NCI-H1417 (cell line): ENCODE measurements at regions not wholly inside any gene's neighbourhood (a gene's known extent, or its start where the extent isn't known, plus 50 kb on each side); places are given as distances from the start of the nearest gene placed in this dataset.
"Not testable (repeated sequence)": the region's sequence is repeated elsewhere in the genome, so short reads cannot be mapped to it uniquely, and the experiment has no call there.

Experiments
- DNase-seq, 3 experiments: peaks; one replicate each; lab custom pipeline; 2025; lab: John Stamatoyannopoulos, UW

DNA sequence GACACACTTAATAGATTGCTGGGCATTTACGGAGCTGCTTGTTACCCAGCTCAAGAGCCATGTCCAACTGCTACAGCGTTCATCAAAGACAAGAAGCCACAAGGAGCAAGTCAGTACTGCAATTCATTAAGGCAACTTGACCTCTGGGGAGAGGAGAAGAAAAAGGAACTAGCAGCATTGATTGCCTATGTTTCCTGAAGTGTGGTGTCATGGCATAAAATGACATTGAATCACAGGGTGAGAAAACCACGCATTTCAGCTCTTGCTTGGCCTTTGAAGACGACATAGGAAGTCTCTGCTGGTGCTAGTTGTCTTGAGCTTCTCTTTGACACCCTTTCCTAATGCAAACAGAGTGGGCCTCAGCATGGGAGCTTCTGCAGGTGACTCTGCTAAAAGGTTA, 139.1 kb downstream of the CDH26 start:
- DNase-seq = no peak

DNA sequence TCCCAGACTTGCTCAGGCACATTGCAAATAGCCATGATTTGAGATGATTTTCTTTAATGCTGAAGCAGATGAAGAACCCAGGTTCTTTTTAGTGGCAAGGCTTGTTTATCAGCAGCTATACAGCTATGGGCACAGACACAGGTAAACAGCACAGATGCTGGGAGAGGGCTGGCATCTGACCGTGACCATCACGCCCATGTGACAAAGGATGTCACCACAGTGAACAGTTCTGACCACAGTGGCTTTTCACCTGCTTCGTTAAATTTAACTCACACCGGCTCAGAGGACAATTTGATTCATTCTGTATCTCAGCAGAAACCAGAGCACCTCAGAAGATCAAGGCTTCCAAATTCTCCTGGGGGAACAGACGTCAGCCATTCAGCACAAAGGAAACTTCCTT, 142.6 kb downstream of the CDH26 start:
- peak in 1 of 3 experiments; percentile 81 for DNase-seq

DNA sequence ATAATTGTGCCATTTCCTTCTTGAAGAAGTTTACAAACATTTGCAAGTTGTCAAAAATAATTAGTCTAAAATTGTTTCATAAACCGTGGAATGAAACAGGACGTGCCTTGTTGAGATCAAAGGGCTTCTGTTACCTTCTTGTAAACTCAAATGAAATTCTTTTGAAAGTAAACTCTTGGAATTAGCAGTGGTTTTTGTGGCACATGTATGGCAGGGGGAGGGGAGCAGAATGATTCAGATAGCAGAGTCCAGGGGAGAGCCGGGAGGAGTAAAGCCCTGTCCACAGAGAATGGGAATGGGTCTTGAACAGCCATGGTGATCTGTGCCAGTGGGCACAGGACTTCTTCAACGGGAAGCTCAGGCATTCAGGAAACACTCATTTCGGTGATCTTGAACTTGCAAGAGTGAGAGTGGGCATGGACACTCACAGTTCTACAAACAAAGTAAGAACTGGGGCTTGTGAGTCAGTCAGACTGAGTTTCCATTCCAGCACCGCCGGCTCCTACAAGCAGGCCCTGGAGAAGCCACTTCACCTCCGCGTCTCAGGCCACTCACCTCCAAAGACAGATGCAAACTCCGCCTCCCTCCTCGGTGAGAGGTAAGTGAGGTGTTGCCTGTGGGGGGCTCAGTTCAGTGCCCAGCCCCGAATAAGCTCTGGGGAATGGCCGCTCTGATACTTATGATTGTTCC, 143.1 kb downstream of the CDH26 start:
- DNase-seq = peak in 1 of 3 experiments; percentile 50

DNA sequence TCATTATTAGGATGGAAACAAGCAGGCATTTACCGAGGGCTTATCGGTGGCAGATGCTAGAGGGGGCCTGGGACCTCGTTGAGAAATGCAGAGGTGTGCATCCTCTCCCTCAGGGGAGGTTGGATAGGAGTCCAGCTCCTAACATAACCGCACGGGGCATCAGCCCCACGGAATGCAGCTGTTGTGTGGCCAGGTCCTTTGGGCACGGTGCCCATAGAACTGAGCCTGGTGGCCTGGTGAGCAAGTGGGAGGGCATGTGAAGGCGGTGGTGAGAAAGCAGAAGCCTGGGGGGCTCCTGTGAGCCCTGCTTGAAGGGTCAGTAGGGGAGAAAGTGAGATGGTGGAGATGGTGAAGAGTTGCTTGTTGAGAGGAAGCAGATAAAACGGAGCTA, 143.7 kb downstream of the CDH26 start:
- DNase-seq = peak in 1 of 3 experiments; percentile 46

DNA sequence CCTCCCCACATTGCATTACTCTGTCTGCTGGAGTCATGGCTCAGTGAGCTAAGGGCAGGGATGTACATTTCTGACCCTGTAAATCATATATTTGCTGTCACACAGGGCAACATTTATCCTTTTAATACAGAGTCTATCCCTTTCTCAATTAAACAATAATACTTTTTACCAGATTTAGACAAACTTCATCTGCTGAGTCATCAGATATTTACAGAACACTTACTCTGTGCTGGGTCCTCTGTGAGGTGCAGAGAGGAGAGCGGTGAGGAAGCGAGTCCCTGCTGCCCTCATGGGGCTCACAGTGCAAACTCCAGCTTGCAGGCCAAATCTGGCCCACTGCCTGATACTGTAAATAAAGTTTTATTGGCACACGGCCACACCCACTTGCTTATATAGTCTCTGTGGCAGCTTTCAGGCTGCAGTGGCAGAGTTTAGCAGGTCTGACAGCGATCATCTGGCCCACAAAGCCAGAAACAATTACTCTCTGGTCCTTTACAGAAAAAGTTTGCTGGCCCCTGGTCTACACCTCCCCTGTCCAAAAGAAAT, 144.5 kb downstream of the CDH26 start:
- DNase-seq = peak in 1 of 3 experiments; percentile 52

DNA sequence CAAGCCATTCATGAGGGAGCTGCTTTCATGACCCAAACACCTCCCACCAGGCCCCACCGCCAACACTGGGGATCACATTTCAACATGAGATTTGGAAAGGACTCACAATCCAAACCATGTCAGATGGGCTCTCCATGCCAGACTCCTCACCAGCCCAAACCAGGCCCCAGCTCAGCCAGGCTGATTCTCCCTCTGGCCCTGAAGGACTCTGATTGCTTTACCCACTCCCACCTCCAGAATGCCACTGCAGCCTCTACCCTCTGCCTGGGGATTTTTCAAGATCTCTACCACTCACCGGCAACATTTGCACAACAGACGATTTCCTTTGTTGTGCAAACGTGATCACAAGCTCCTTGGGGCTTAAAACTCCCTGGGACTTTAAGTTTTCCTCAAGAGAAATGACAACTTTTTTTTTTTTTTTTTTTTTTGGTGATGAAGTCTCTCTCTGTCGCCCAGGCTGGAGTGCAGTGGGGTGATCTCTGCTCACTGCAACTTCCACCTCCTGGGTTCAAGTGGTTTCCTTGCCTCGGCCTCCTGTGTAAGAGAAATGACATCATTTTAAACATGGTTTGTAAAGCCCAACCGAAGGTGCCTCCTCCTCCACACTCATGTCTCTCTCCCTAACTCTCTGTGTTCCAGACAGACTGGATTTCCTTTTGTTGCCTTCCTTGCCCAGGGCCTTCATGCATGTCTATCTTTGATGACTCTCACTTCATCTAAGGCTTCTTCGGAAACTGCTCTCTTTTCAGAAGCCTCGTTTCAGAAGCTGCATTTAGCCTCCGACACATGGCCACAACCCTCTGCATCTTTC, 147.0 kb downstream of the CDH26 start:
- no peak for DNase-seq

DNA sequence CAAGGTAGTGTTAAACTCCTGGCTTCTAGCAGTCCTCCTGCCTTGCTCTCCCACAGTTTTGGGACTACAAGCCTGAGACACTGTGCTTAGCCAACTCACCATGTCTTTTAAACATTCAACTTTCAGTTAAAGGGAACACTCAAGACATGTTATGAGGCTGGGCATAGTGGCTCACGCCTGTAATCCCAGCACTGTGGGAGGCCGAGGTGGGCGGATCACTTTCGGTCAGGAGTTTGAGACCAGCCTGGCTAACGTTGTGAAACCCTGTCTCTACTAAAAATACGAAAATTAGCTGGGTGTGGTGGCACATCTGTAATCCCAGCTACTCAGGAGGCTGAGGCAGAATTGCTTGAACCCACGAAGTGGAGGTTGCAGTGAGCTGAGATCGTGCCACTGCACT, 148.0 kb downstream of the CDH26 start:
- not testable (repeated sequence) for DNase-seq

DNA sequence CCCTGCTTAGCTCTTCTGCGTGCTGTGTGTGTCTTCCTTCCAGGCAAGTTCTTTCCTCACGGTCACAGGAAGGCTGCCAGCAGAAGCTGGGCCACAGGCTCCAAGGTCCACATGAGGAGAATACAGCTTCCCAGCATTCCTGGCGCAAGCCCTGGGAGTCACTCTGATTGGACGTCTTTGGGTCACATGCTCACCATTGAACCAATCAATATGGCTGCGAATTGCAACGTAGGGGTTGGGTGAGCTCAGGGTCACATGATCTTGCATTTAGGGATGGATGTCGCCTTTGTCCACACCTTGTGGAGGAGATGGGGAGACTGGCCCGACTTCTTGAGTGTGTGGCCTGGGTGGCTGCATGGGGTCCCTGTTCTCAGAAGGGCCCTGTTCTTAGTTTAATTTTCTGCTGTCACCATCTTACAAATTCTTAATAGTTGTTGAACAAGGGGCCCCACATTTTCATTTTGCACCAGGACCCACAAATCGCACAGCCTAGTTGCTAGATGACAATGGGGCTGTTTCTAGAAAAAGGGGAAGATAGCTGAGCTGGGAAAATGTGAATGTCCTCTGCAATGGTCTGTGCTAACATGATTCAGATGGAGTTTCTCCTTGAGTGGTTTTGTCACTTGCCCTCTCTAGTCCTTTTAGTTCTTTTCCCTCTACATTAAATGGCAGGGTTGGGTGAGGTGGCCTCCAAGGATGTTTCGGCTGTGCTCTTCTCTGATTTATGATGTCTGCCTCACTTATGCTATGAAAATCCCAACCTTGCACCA, 149.6 kb downstream of the CDH26 start:
- no peak for DNase-seq

DNA sequence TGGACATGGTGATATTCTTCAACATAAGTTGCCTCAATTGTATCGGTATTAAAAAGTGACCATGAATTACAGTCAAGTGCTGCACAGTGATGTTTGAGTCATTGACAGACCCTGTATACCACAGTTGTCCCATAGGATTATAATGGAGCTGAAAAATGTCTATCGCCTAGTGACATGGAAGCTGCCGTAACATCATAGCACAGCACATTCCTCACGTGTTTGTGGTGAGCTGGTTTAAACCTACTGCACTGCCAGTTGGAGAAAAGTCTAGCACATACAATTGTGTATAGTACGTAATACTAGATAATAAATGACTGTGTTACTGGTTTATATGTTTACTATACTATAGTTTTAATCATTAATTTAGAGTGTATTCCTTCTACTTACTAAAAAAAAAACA, 150.2 kb downstream of the CDH26 start:
- DNase-seq = no peak

DNA sequence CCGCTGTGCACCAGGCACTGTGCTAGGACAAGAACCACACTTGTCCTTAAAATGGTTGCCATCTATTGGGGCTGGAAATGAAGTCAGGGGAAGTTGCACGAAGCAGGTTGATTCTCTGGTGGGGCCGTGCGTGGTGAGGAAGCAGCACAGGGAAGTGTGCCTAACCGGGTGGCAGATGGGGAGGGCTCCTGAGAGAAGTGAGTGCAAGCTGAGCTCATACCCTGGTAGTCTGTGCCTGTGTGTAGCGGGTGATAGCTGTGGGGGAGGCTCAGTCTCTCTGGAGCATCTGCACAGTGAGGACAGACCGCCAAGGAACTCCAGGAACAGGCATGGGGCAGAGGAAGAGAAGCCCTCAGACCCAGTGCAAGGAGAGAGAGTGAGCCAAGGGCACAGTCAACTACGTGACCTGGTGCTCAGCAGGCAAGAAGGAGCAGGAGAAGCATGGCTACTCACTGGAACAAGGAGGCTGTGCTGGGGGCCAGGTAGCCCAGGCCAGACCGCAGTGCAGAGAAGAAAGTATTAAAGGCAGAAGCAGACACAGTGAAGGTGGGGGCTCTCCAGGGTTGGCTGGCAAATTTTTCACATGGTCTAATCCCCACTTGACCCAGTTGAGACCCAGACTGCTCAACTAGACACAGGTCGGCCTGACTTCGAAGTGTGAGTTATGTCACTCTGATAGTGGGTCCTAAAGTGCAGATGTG, 155.0 kb downstream of the CDH26 start:
- DNase-seq = no peak

DNA sequence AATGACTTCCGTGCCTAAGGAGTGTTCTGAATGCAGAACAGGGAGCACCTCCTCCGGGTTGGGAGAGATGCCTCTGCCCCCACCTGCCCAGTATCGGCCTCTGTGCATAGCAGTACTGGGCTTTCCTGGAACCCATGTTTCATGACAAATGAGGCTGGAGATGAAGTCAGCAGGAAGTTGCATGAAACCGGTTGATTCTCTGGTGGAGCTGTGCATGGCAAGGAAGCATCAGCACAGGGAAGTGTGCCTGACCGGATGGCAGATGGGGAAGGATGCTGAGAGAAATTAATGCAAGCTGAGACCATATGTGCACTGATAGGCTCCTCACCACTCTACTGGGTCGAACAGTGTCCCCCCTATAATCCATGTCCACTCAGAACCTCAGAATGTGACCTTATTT, 155.5 kb downstream of the CDH26 start:
- DNase-seq = no peak

DNA sequence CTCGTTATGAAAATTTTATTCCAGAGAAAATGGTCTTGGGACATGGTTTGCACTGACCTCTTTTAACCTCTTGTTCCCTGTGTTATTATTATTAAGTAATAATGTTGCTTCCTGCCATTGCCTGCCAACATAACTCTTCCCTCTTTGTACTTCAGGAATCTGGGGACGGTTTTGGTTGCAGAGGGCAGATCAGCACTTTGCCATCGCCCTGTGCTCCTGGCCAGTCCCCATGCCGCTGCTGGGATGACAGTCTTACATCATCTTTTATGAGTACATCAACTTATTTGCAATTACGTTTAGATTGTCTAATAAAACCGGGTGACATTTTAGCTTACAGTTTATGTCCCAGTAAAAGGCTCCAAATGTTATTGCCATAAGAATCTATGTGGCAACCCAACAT, 157.2 kb downstream of the CDH26 start:
- no peak for DNase-seq

DNA sequence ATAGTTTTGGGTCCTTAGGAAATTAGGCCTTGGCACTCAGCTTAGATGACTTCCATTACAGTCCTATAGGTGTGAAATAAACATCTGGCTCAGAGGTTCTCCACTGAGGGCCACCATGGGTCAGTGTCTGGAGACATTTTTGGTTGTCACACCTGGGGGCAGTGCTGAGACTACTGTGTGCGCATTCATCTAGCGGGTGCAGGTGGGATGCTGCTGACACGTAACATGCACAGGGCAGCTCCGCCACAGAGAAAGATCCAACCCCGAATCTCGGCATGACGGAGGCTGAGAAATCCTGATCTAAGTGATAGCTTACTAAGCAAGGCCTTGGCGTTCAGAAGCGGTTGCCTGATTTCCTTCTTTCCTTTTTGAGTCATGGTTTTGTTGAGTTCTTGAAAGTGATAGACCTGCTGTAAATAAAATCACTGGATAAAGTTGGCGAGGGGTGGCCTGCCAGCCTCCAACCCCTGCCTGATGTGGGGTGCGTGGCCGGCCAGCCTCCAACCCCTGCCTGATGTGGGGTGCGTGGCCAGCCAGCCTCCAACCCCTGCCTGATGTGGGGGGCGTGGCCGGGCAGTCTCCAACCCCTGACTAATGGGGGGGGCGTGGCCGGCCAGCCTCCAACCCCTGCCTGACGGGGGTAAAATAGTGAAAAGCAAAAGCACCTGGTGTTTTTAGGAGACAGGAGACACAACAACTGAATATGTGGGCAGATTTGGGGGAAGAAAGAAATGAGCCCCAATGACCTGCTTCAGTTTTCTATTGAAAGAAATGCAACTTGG, 158.1 kb downstream of the CDH26 start:
- DNase-seq = peak in 1 of 3 experiments; percentile 62

DNA sequence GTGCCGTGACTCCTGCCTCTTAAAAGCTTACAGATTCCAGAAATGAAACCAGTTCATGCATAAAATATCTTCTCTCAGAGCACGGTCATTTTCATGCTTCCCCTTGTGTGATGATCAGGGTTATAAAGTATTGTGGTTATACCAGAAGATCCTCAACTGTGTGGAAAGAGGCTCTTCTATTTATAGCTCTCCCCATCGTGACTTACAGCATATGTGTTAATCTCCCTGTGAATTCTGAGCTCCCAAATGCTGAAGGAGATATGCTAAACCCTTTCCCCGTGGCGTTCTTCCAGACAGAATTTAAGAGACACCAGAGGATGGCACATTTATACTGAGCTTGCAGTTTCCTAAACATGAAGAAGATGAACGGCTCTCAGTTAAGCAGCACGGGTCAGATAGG, 158.8 kb downstream of the CDH26 start:
- peak in 1 of 3 experiments; percentile 89 for DNase-seq

DNA sequence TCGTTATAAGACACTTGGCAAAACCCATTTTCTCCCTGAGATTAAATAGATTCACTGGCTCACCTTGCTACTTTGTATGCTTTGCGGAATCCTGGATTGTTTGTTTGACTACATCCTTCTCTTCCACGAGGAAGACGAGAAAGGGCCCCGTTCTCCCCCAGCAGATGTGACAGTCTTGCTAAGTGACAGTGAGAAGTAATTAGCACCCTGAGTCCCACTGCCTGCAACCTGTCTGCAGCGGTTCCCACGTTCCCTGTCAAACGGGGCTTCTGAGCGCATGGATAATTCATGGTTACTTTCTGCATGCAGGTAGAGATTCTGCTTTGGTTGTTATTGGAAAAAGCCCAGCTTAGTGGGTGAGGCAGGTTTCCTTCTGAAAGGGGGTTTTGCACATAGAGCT, 163.7 kb downstream of the CDH26 start:
- no peak for DNase-seq

DNA sequence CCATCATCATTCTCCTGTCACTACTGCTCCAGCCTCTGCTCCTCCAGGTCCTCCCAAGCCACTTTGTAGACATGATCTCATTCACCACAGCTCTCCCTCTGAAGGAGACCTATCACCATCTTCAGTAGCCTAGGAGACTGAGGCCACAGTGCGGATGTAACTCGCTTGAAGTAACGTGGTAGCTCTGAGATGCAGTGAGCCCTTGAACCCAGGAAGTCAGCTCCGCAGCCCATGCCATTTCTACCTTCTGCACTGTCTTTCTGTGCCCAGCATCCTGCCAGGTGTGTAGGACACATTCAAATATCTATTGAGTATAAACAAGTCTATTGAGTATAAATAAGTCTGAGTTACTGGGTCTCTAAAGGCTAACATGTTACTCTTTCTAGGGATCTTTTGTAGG, 164.4 kb downstream of the CDH26 start:
- DNase-seq = no peak

DNA sequence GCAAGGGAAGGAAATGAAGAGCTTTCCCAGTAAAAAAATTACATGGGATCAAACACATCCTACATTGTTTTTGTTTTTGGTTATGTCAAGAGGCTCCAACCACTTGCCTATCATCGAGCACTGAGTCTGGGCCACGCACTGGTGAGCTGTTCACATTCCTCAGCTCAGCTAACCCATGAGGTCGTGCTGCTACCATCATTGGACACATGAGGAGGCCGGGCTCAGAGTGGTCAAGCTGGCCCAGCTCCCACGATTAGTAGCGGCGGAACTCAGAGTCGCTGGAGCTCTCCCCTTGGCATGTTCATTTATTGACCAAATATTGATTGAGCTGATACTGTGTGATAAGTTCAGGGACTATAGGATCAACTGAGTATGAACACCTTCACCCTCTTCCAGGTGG, 164.9 kb downstream of the CDH26 start:
- no peak for DNase-seq

DNA sequence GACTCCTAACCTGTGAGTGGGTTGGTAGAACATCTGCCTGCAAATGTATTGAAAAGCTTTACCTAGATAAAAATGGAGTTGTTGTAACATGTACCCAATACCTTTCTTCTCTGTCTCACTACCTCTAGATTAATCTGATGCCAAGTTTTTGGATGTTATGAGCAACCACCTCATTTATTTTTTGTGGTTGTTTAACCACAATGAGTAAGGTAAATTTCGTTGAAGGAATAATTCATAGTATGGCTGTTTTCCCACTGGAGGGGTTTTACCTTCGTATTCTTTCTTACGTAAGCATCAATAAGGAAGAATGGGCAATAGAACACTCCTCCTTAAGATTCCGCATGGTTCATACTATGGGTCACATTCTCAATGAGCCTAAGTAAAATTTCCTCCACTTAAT, 165.4 kb downstream of the CDH26 start:
- no peak for DNase-seq

DNA sequence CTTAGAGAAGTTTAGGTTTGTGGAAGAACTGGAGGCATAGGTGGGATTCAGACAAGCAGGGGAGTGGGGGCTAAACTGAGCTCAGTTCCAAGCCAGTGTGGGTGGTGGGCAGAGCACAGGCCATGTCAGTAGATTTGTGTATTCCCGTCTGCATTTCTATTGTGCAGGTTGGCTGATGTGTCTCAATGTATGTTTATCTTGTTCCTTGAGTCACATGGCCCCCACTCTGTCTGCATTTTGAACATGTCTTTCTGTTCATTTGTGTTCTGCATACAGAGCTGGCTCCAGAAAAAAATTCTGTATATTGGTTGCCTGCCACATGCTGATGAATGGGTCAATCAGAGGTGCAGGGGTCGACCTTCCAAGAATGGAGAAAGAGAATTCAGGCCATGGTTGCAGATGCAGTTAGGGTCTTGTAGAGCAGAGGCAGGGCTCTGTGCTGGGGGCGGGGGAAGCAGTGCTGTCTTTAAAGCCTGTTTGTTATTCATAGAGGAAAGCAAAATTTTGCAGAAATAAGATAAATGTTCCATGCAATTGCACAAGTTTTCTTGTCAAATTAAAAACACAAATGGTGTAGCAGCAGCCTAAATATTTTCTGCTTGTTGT, 166.7 kb downstream of the CDH26 start:
- DNase-seq = no peak

DNA sequence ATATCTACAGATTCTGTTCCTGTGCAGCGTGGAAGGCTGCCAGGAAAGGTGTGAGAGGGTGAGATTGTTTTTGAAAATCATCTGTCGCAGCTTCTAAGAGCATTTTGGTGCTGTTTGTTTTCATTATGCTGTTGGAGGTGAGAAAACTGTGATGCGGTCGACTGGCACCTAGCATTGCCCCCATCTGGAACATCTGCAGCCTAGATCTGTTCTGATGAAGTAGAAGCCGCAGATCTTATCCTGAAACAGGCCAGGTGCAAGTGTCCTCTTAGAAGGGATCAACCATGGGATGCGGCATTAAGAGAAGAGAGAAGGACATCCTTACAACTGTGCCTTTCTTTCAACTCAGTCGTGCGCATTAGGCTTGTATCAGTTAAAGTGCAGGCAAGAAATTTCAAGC, 167.3 kb downstream of the CDH26 start:
- no peak for DNase-seq

DNA sequence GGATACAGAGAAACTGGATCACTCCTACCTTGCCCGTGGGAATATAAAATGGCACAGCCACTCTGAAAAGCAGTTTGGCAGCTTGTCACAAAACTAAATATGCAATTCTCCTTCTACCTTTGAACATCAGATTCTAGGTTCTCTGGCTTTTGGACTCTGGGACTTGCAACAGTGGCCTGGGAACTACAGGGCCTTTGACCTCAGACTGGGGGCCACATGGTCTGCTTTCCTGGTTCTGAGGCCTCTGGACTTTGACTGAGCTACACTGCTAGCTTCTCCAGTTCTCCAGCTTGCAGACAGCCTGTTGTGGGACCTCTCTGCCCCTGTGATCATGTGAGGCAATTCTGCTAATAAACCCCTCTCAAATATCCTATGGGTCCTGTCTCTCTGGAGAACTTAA, 168.8 kb downstream of the CDH26 start:
- no peak for DNase-seq
